ENCODE measurements at regions not wholly inside any gene's neighbourhood (a gene's known extent, or its start where the extent isn't known, plus 50 kb on each side); places are given as distances from the start of the nearest gene placed in this dataset.

GRCh38 chr14:83798421-83798820 lies 1731.5 kb upstream of the FLRT2 start:
- H3K4me1 Mint-ChIP-seq (ENCODE audit: low read depth, unreplicated experiment): no peaks in the 10 kb centered on the region
- no peaks in the 10 kb centered on the region for H3K27me3 Mint-ChIP-seq (ENCODE audit: insufficient read depth, unreplicated experiment)
- no TSS peak for BruUV-seq (replicated peaks)
- no peak for DNase-seq
- ChIA-PET POLR2A (no interaction called here), CTCF (no interaction called here)
- no peaks in the 10 kb centered on the region for H3K36me3 Mint-ChIP-seq (ENCODE audit: insufficient read depth, unreplicated experiment)
- Histone ChIP-seq H3K4me1 (no peaks in the 10 kb centered on the region), H3K27me3 (replicated peaks; ENCODE audit: control insufficient read depth, insufficient read depth, low read length) (no peaks in the 10 kb centered on the region), H3K36me3 (ENCODE audit: control insufficient read depth, insufficient read depth, low read length) (no peaks in the 10 kb centered on the region), H3K9me3 (peaks cover 4% of the 10 kb centered on the region; the same call in 1 of the 2 replicates), H3K4me3 (ENCODE audit: low read depth, low read length) (no peak overlapping the region)
- intact Hi-C loops (cut with micrococcal nuclease; ENCODE audit: unreplicated experiment): no loop called here
- no peak overlapping the region for H3K27ac Mint-ChIP-seq (ENCODE audit: unreplicated experiment)
- TF ChIP-seq CTCF (IDR thresholded peaks at IDR 0.05; ENCODE audit: insufficient read depth in 1 of 2, low read depth in 1 of 2, low read length in 1 of 2, severe bottlenecking in 1 of 2, unreplicated experiment in 1 of 2): no peak
- no peak overlapping the region for H3K4me3 Mint-ChIP-seq (ENCODE audit: unreplicated experiment)
- H3K9me3 Mint-ChIP-seq (ENCODE audit: unreplicated experiment): no peaks in the 10 kb centered on the region

- no peak overlapping the region for H3K27ac Mint-ChIP-seq (ENCODE audit: unreplicated experiment)
- peaks cover 4% of the 10 kb centered on the region; the same call in 1 of the 2 replicates for H3K9me3 ChIP-seq
- TF ChIP-seq CTCF (IDR thresholded peaks at IDR 0.05; ENCODE audit: insufficient read depth in 1 of 2, low read depth in 1 of 2, low read length in 1 of 2, severe bottlenecking in 1 of 2, unreplicated experiment in 1 of 2): no peak
- no peak overlapping the region for H3K4me3 Mint-ChIP-seq (ENCODE audit: unreplicated experiment)
- H3K36me3 Mint-ChIP-seq (ENCODE audit: insufficient read depth, unreplicated experiment): no peaks in the 10 kb centered on the region
- ChIA-PET POLR2A (no interaction called here), CTCF (no interaction called here)
- intact Hi-C loops (cut with micrococcal nuclease; ENCODE audit: unreplicated experiment): no loop called here
- no TSS peak for BruUV-seq (replicated peaks)
- H3K4me1 ChIP-seq: no peaks in the 10 kb centered on the region
- no peaks in the 10 kb centered on the region for H3K9me3 Mint-ChIP-seq (ENCODE audit: unreplicated experiment)
- H3K27me3 Mint-ChIP-seq (ENCODE audit: insufficient read depth, unreplicated experiment): no peaks in the 10 kb centered on the region
- DNase-seq: no peak
- no peaks in the 10 kb centered on the region for H3K27me3 ChIP-seq (replicated peaks; ENCODE audit: control insufficient read depth, insufficient read depth, low read length)
- no peaks in the 10 kb centered on the region for H3K36me3 ChIP-seq (ENCODE audit: control insufficient read depth, insufficient read depth, low read length)
- H3K4me3 ChIP-seq (ENCODE audit: low read depth, low read length): no peak overlapping the region
- no peaks in the 10 kb centered on the region for H3K4me1 Mint-ChIP-seq (ENCODE audit: low read depth, unreplicated experiment)
Observed at GRCh38 chr14:83799233-83799632, 1730.7 kb upstream of the FLRT2 start.

- peaks cover 9% of the 10 kb centered on the region for H3K4me1 Mint-ChIP-seq (ENCODE audit: low read depth, unreplicated experiment)
- Histone ChIP-seq H3K36me3 (ENCODE audit: control insufficient read depth, insufficient read depth, low read length) (no peaks in the 10 kb centered on the region), H3K9me3 (no peaks in the 10 kb centered on the region), H3K4me1 (no peaks in the 10 kb centered on the region), H3K4me3 (ENCODE audit: low read depth, low read length) (no peak overlapping the region), H3K27me3 (replicated peaks; ENCODE audit: control insufficient read depth, insufficient read depth, low read length) (no peaks in the 10 kb centered on the region)
- H3K9me3 Mint-ChIP-seq (ENCODE audit: unreplicated experiment): no peaks in the 10 kb centered on the region
- H3K36me3 Mint-ChIP-seq (ENCODE audit: insufficient read depth, unreplicated experiment): no peaks in the 10 kb centered on the region
- H3K4me3 Mint-ChIP-seq (ENCODE audit: unreplicated experiment): no peak overlapping the region
- BruUV-seq (replicated peaks): no TSS peak
- no peak for DNase-seq
- H3K27ac Mint-ChIP-seq (ENCODE audit: unreplicated experiment): no peak overlapping the region
- CTCF ChIA-PET: no interaction called here
- intact Hi-C loops (cut with micrococcal nuclease; ENCODE audit: unreplicated experiment): no loop called here
- POLR2A ChIA-PET: no interaction called here
- no peak for TF ChIP-seq CTCF (IDR thresholded peaks at IDR 0.05; ENCODE audit: insufficient read depth in 1 of 2, low read depth in 1 of 2, low read length in 1 of 2, severe bottlenecking in 1 of 2, unreplicated experiment in 1 of 2)
- no peaks in the 10 kb centered on the region for H3K27me3 Mint-ChIP-seq (ENCODE audit: insufficient read depth, unreplicated experiment)
Observed at GRCh38 chr14:83814896-83815295, 1715.0 kb upstream of the FLRT2 start.

All from Caco-2 (cell line).